CD14-positive monocyte (primary cell): ENCODE measurements at regions not wholly inside any gene's neighbourhood (a gene's known extent, or its start where the extent isn't known, plus 50 kb on each side); places are given as distances from the start of the nearest gene placed in this dataset.
"Not testable (repeated sequence)": the region's sequence is repeated elsewhere in the genome, so short reads cannot be mapped to it uniquely, and the experiment has no call there.

Experiments
- DNase-seq, 3 donors: peaks; one replicate each; pipeline ENCODE4 v3.0.0-alpha.2; 2011 to 2022
- H2AFZ ChIP-seq: 2 replicates; pipeline ENCODE4 v1.6.0; 2012; ENCODE audit warnings: mild to moderate bottlenecking, low read depth, low read length, inconsistent platforms; ENCODE audit not compliant: insufficient read depth, poor library complexity, severe bottlenecking
- H3K27ac ChIP-seq, 2 donors: 1 replicate in 1 of 2; 2 replicates in 1 of 2; pipeline ENCODE4 v1.5.1; 2012 to 2013; ENCODE audit warnings: low read length in 2 of 2, control low read depth in 1 of 2, inconsistent platforms in 1 of 2, low read depth in 1 of 2, mild to moderate bottlenecking in 1 of 2
- H3K27me3 ChIP-seq, 2 donors: one replicate each; pipeline versions ENCODE4 v1.6.0 to v1.6.1; 2011 to 2013; ENCODE audit warnings: low read length in 2 of 2; ENCODE audit not compliant: control insufficient read depth in 2 of 2, insufficient read depth in 2 of 2
- H3K36me3 ChIP-seq, 2 donors: replicated peaks in 1 of 2; 1 replicate in 1 of 2; 2 replicates in 1 of 2; pipeline versions ENCODE4 v1.5.1 to v1.6.1; 2012 to 2013; ENCODE audit warnings: low read length in 2 of 2, control low read depth in 1 of 2, inconsistent platforms in 1 of 2, mild to moderate bottlenecking in 1 of 2; ENCODE audit not compliant: insufficient read depth in 2 of 2, control insufficient read depth in 1 of 2
- H3K4me1 ChIP-seq, 2 donors: 1 replicate in 1 of 2; 2 replicates in 1 of 2; pipeline versions ENCODE4 v1.5.1 to v1.6.1; 2012 to 2013; ENCODE audit warnings: low read length in 2 of 2, control low read depth in 1 of 2, inconsistent platforms in 1 of 2, mild to moderate bottlenecking in 1 of 2, moderate library complexity in 1 of 2; ENCODE audit not compliant: insufficient read depth in 2 of 2, control insufficient read depth in 1 of 2
- H3K4me2 ChIP-seq: replicated peaks from 2 replicates; pipeline ENCODE3; 2012; ENCODE audit warnings: low read length, moderate library complexity, mild to moderate bottlenecking; ENCODE audit not compliant: poor library complexity, severe bottlenecking; ENCODE audit errors: extremely low read depth
- H3K4me3 ChIP-seq, 3 experiments: fragments of 200-600 bp in 1 of 3; sonication (generic) in 1 of 3; replicated peaks in 1 of 3; 1 replicate in 2 of 3; 2 replicates in 1 of 3; pipeline ENCODE4 v1.5.1; 2011 to 2013; ENCODE audit warnings: low read length in 3 of 3, mild to moderate bottlenecking in 3 of 3, control low read depth in 2 of 3, low read depth in 2 of 3, inconsistent platforms in 1 of 3, moderate library complexity in 1 of 3
- H3K79me2 ChIP-seq: 2 replicates; pipeline ENCODE4 v1.6.0; 2012; ENCODE audit warnings: mild to moderate bottlenecking, control low read depth, inconsistent platforms, low read length, moderate library complexity; ENCODE audit not compliant: insufficient read depth
- H3K9ac ChIP-seq: 2 replicates; pipeline ENCODE4 v1.6.0; 2017; ENCODE audit warnings: low read length, mild to moderate bottlenecking; ENCODE audit not compliant: insufficient read depth, poor library complexity, severe bottlenecking
- H3K9me3 ChIP-seq, 2 donors: replicated peaks in 1 of 2; 1 replicate in 1 of 2; 2 replicates in 1 of 2; pipeline versions ENCODE4 v1.5.1 to v1.6.1; 2012 to 2013; ENCODE audit warnings: low read length in 2 of 2, control low read depth in 1 of 2; ENCODE audit not compliant: control insufficient read depth in 1 of 2, insufficient read depth in 1 of 2
- H4K20me1 ChIP-seq: 2 replicates; pipeline ENCODE4 v1.6.0; 2012; ENCODE audit warnings: mild to moderate bottlenecking, low read length, control low read depth, moderate library complexity; ENCODE audit not compliant: insufficient read depth
- H3K27ac Mint-ChIP-seq, 7 donors: one replicate each; pipeline ENCODE4 v1.8.0; 2020; ENCODE audit warnings: mild to moderate bottlenecking in 7 of 7, mixed read lengths in 7 of 7, moderate library complexity in 6 of 7, inconsistent platforms in 2 of 7
- H3K27me3 Mint-ChIP-seq, 3 donors: one replicate each; pipeline ENCODE4 v1.8.0; 2021 to 2022; ENCODE audit warnings: low read depth in 3 of 3, mild to moderate bottlenecking in 3 of 3, mixed read lengths in 3 of 3, moderate library complexity in 3 of 3, inconsistent platforms in 1 of 3
- H3K36me3 Mint-ChIP-seq, 2 donors: one replicate each; pipeline ENCODE4 v1.8.0; 2020; ENCODE audit warnings: mixed read lengths in 2 of 2, inconsistent platforms in 1 of 2, mild to moderate bottlenecking in 1 of 2
- H3K4me1 Mint-ChIP-seq: one replicate; pipeline ENCODE4 v1.8.0; 2020; ENCODE audit warnings: mild to moderate bottlenecking, mixed read lengths
- H3K4me3 Mint-ChIP-seq, 2 donors: one replicate each; pipeline ENCODE4 v1.8.0; 2020; ENCODE audit warnings: mild to moderate bottlenecking in 2 of 2, mixed read lengths in 2 of 2, moderate library complexity in 1 of 2
- H3K9me3 Mint-ChIP-seq, 7 donors: one replicate each; pipeline ENCODE4 v1.8.0; 2020 to 2022; ENCODE audit warnings: mixed read lengths in 7 of 7, mild to moderate bottlenecking in 6 of 7, moderate library complexity in 6 of 7, inconsistent platforms in 2 of 7
- CTCF ChIP-seq: fragments of 200-600 bp; IDR thresholded peaks from one replicate; pipeline ENCODE4 v1.8.0; 2022; ENCODE audit warnings: antibody characterized with exemption, mild to moderate bottlenecking
- WGBS: methylation state at CpG from one replicate; pipeline ENCODE4 v1.1.5; 2013; ENCODE audit warnings: missing lambda C conversion rate; ENCODE audit not compliant: insufficient coverage; 5-methylcytosine and 5-hydroxymethylcytosine counted together
- intact Hi-C, 2 donors: fragments of 100-400 bp; cut with micrococcal nuclease; formaldehyde crosslinking; loops; one replicate each; pipeline versions ENCODE4 v1.15.0 to v1.15.1; 2023

GRCh38 chr11:23780231-23780630 is 716.6 kb upstream of the LUZP2 start:
- H3K9ac ChIP-seq, result no peak overlapping the region
- no peak for TF ChIP-seq CTCF
- H3K4me3 Mint-ChIP-seq, result no peak overlapping the region

DNA sequence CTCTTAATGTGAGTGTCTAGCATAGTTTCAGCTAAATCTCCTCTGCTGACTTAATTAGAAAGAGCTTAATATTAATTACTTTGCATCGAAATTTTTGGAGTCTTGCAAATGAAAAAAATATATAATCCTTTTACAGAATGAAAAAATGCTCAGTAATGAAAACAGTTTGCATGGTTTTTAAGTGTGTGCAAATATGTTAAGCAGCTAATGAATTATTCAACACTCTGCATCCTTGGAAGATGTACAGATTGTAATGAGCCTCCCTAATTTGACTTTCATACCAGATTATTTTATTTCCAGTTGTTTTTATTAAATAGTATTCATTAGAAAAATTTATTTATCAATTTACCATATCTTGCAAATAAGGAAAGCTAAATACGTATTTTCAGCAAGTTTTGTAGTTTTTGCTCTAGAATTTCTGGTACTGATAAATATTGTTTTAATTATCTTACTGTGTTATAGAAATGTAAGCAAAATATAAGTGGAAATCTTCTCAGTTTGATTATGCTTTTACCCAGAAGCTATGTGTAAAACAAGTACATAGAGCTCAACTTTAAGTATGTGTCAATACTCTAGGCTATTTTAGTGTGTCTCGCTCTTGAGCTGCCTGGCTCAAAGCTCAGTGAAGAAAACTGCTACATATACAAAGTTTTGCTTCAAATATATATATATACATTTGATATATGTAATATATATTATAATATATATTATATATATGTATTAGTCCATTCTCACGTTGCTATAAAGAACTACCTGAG is 714.9 kb upstream of the LUZP2 start:
- no peaks in the 10 kb centered on the region for H4K20me1 ChIP-seq
- TF ChIP-seq CTCF, result no peak
- H2AFZ ChIP-seq, result no peak overlapping the region
- Mint-ChIP-seq H3K27me3 (no peaks in the 10 kb centered on the region), H3K36me3 (no peaks in the 10 kb centered on the region), H3K9me3 (peaks cover 0 to 6% (median 2%) of the 10 kb centered on the region in 7 donors), H3K4me1 (no peaks in the 10 kb centered on the region), H3K27ac (no peak overlapping the region), H3K4me3 (no peak overlapping the region)
- no peak for DNase-seq
- intact Hi-C loops, result no loop called here
- no peaks in the 10 kb centered on the region for H3K4me1 ChIP-seq
- H3K4me3 ChIP-seq, result no peak overlapping the region
- no peaks in the 10 kb centered on the region for H3K36me3 ChIP-seq
- no peak overlapping the region for H3K9ac ChIP-seq
- WGBS, result no CpG with 5 or more reads among the region's 4 CpGs
- H3K4me2 ChIP-seq, result no peak overlapping the region
- H3K27me3 ChIP-seq, result no peaks in the 10 kb centered on the region
- no peaks in the 10 kb centered on the region for H3K79me2 ChIP-seq
- H3K9me3 ChIP-seq, result no peaks in the 10 kb centered on the region
- no peak overlapping the region for H3K27ac ChIP-seq

More at GRCh38 chr11:23780231-23780630, 716.6 kb upstream of the LUZP2 start:
- intact Hi-C loops, result no loop called here
- Histone ChIP-seq H3K4me1 (no peaks in the 10 kb centered on the region), H3K36me3 (no peaks in the 10 kb centered on the region), H3K27ac (no peak overlapping the region), H3K4me3 (no peak overlapping the region), H3K79me2 (no peaks in the 10 kb centered on the region), H3K9me3 (no peaks in the 10 kb centered on the region), H3K4me2 (no peak overlapping the region), H2AFZ (no peak overlapping the region), H3K27me3 (no peaks in the 10 kb centered on the region), H4K20me1 (no peaks in the 10 kb centered on the region)
- Mint-ChIP-seq H3K9me3 (peaks cover 0 to 4% (median 2%) of the 10 kb centered on the region in 7 donors), H3K4me1 (no peaks in the 10 kb centered on the region), H3K36me3 (no peaks in the 10 kb centered on the region), H3K27me3 (no peaks in the 10 kb centered on the region), H3K27ac (no peak overlapping the region)
- no peak for DNase-seq

DNA sequence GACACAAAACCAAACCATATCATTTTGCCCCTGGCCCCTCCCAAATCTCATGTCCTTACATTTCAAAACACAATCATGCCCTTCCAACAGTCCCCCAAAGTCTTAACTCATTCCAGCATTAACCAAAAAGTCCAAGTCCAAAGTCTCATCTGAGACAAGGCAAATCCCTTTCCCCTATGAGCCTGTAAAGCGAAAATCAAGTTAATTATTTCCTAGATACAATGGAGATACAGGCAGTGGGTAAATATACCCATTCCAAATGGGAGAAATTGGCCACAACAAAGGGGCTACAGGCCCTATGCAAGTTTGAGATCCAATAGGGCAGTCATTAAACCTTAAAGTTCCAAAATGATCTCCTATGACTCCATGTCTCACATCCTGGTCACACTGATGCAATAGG is 709.9 kb upstream of the LUZP2 start:
- H2AFZ ChIP-seq, H3K4me1 Mint-ChIP-seq, H3K27ac Mint-ChIP-seq, H3K27ac ChIP-seq, H3K9ac ChIP-seq, H3K4me3 ChIP-seq, intact Hi-C loops, H3K9me3 Mint-ChIP-seq, H3K27me3 ChIP-seq, H3K9me3 ChIP-seq, DNase-seq, H3K36me3 Mint-ChIP-seq, H3K79me2 ChIP-seq, H3K4me2 ChIP-seq, H3K27me3 Mint-ChIP-seq, H3K36me3 ChIP-seq, H4K20me1 ChIP-seq, H3K4me3 Mint-ChIP-seq, H3K4me1 ChIP-seq: not testable (repeated sequence)
- WGBS, result no CpG with 5 or more reads among the region's 1 CpG
